ENCODE measurements at regions not wholly inside any gene's neighbourhood (a gene's known extent, or its start where the extent isn't known, plus 50 kb on each side); places are given as distances from the start of the nearest gene placed in this dataset.

- Histone ChIP-seq H3K4me2 (no peak overlapping the region), H4K20me1 (ENCODE audit: insufficient read depth) (no peaks in the 10 kb centered on the region)
- no peak for TF ChIP-seq CTCF (conservative IDR thresholded peaks at IDR 0.05; ENCODE audit: low read depth, low read length)
These were observed 455.4 kb upstream of the ARGLU1 start for GRCh38 chr13:107023335-107023734.

GRCh38 chr13:107020393-107020792 lies 452.5 kb upstream of the ARGLU1 start:
- Histone ChIP-seq H3K27ac (no peak overlapping the region), H4K20me1 (ENCODE audit: insufficient read depth) (no peaks in the 10 kb centered on the region), H3K27me3 (ENCODE audit: insufficient read depth, low read depth) (no peaks in the 10 kb centered on the region), H3K9ac (no peak overlapping the region), H3K4me1 (ENCODE audit: low read depth, poor library complexity, severe bottlenecking) (no peaks in the 10 kb centered on the region), H3K4me3 (IDR thresholded peaks at IDR 0.05; ENCODE audit: insufficient read depth, low read depth, low read length) (no peak overlapping the region), H3K79me2 (ENCODE audit: insufficient read depth, low read depth) (no peaks in the 10 kb centered on the region), H3K4me2 (no peak overlapping the region), H2AFZ (ENCODE audit: low read depth) (no peak overlapping the region), H3K36me3 (ENCODE audit: insufficient read depth) (no peaks in the 10 kb centered on the region)
- TF ChIP-seq CTCF (conservative IDR thresholded peaks at IDR 0.05; ENCODE audit: low read depth, low read length) = no peak

More at GRCh38 chr13:107023335-107023734, 455.4 kb upstream of the ARGLU1 start:
- H3K9ac ChIP-seq = no peak overlapping the region
- H3K79me2 ChIP-seq (ENCODE audit: insufficient read depth, low read depth) = no peaks in the 10 kb centered on the region
- no peak overlapping the region for H2AFZ ChIP-seq (ENCODE audit: low read depth)
- no peak overlapping the region for H3K4me3 ChIP-seq (IDR thresholded peaks at IDR 0.05; ENCODE audit: insufficient read depth, low read depth, low read length)
- H3K36me3 ChIP-seq (ENCODE audit: insufficient read depth) = no peaks in the 10 kb centered on the region
- H3K27ac ChIP-seq = no peak overlapping the region
- no peaks in the 10 kb centered on the region for H3K4me1 ChIP-seq (ENCODE audit: low read depth, poor library complexity, severe bottlenecking)
- no peaks in the 10 kb centered on the region for H3K27me3 ChIP-seq (ENCODE audit: insufficient read depth, low read depth)

GRCh38 chr13:107018285-107018684 lies 450.3 kb upstream of the ARGLU1 start:
- H4K20me1 ChIP-seq (ENCODE audit: insufficient read depth) = no peaks in the 10 kb centered on the region
- H3K27me3 ChIP-seq (ENCODE audit: insufficient read depth, low read depth) = no peaks in the 10 kb centered on the region
- H3K27ac ChIP-seq = no peak overlapping the region
- H2AFZ ChIP-seq (ENCODE audit: low read depth) = no peak overlapping the region
- no peaks in the 10 kb centered on the region for H3K4me1 ChIP-seq (ENCODE audit: low read depth, poor library complexity, severe bottlenecking)
- TF ChIP-seq CTCF (conservative IDR thresholded peaks at IDR 0.05; ENCODE audit: low read depth, low read length) = no peak
- no peak overlapping the region for H3K4me3 ChIP-seq (IDR thresholded peaks at IDR 0.05; ENCODE audit: insufficient read depth, low read depth, low read length)
- H3K79me2 ChIP-seq (ENCODE audit: insufficient read depth, low read depth) = no peaks in the 10 kb centered on the region
- H3K4me2 ChIP-seq = no peak overlapping the region
- no peak overlapping the region for H3K9ac ChIP-seq
- H3K36me3 ChIP-seq (ENCODE audit: insufficient read depth) = no peaks in the 10 kb centered on the region

GRCh38 chr13:107006661-107007060 lies 438.7 kb upstream of the ARGLU1 start:
- H3K79me2 ChIP-seq (ENCODE audit: insufficient read depth, low read depth) = no peaks in the 10 kb centered on the region
- TF ChIP-seq CTCF (conservative IDR thresholded peaks at IDR 0.05; ENCODE audit: low read depth, low read length) = no peak
- H3K27ac ChIP-seq = no peak overlapping the region
- no peaks in the 10 kb centered on the region for H4K20me1 ChIP-seq (ENCODE audit: insufficient read depth)
- H3K36me3 ChIP-seq (ENCODE audit: insufficient read depth) = no peaks in the 10 kb centered on the region
- H3K4me1 ChIP-seq (ENCODE audit: low read depth, poor library complexity, severe bottlenecking) = no peaks in the 10 kb centered on the region
- no peak overlapping the region for H3K9ac ChIP-seq
- no peak overlapping the region for H3K4me2 ChIP-seq
- H3K4me3 ChIP-seq (IDR thresholded peaks at IDR 0.05; ENCODE audit: insufficient read depth, low read depth, low read length) = no peak overlapping the region
- H3K27me3 ChIP-seq (ENCODE audit: insufficient read depth, low read depth) = no peaks in the 10 kb centered on the region
- H2AFZ ChIP-seq (ENCODE audit: low read depth) = no peak overlapping the region

All from KMS-11 (cell line).